RWPE1 (cell line): ENCODE measurements at regions not wholly inside any gene's neighbourhood (a gene's known extent, or its start where the extent isn't known, plus 50 kb on each side); places are given as distances from the start of the nearest gene placed in this dataset.

Experiments used
- CTCF ChIA-PET: fragments of 350-600 bp; sonication (Branson Sonifier 250); formaldehyde crosslinking; extraction: SDS; loops from one replicate; lab custom pipeline; 2021; lab: Yijun Ruan, JAX
- POLR2A ChIA-PET: fragments of 400-600 bp; formaldehyde crosslinking; extraction: SDS; loops from one replicate; lab custom pipeline; 2020; ENCODE audit warnings: antibody characterized with exemption; ENCODE audit not compliant: low non-redundant PET; lab: Yijun Ruan, JAX
- DNase-seq: peaks from one replicate; pipeline ENCODE4 v3.0.0; 2012; ENCODE audit warnings: low spot score
- H3K27ac ChIP-seq: fragments of 450-650 bp; 2 replicates; pipeline ENCODE4 v1.5.1; 2017
- CTCF ChIP-seq: fragments of 450-650 bp; conservative IDR thresholded peaks from 2 replicates; pipeline ENCODE4 v1.5.1; 2017; ENCODE audit warnings: low read depth, mild to moderate bottlenecking

GRCh38 chr3:30180310-30181177 lies 425.9 kb upstream of the TGFBR2 start:
- CTCF ChIA-PET, result no interaction called here
- TF ChIP-seq CTCF, result no peak
- POLR2A ChIA-PET, result no interaction called here
- no peak for DNase-seq
- H3K27ac ChIP-seq, result no peak overlapping the region

GRCh38 chr3:30181178-30181465 lies 425.3 kb upstream of the TGFBR2 start:
- H3K27ac ChIP-seq, result no peak overlapping the region
- ChIA-PET CTCF (no interaction called here), POLR2A (no interaction called here)
- no peak for TF ChIP-seq CTCF
- no peak for DNase-seq

GRCh38 chr3:30181581-30181980 lies 424.8 kb upstream of the TGFBR2 start:
- POLR2A ChIA-PET, result no interaction called here
- no peak for TF ChIP-seq CTCF
- CTCF ChIA-PET, result no interaction called here
- DNase-seq, result no peak
- no peak overlapping the region for H3K27ac ChIP-seq

GRCh38 chr3:30183421-30183820 lies 423.0 kb upstream of the TGFBR2 start:
- no peak for DNase-seq
- TF ChIP-seq CTCF, result no peak
- CTCF ChIA-PET, result no interaction called here
- POLR2A ChIA-PET, result no interaction called here
- no peak overlapping the region for H3K27ac ChIP-seq

GRCh38 chr3:30184091-30184810 lies 422.1 kb upstream of the TGFBR2 start:
- no peak overlapping the region for H3K27ac ChIP-seq
- TF ChIP-seq CTCF, result no peak
- POLR2A ChIA-PET, result no interaction called here
- no peak for DNase-seq
- CTCF ChIA-PET, result no interaction called here

GRCh38 chr3:30185872-30186271 lies 420.5 kb upstream of the TGFBR2 start:
- DNase-seq, result no peak
- no peak overlapping the region for H3K27ac ChIP-seq
- ChIA-PET POLR2A (no interaction called here), CTCF (no interaction called here)
- TF ChIP-seq CTCF, result no peak
